PC-3 (cell line): ENCODE measurements at regions not wholly inside any gene's neighbourhood (a gene's known extent, or its start where the extent isn't known, plus 50 kb on each side); places are given as distances from the start of the nearest gene placed in this dataset.

Source experiments
- ATAC-seq: fragments of 200-7000 bp; cut with Tn5 transposase; 2 replicates; pipeline ENCODE4 v1.9.1; 2020; ENCODE audit warnings: mild to moderate bottlenecking, moderate library complexity
- BruUV-seq: library from RNA; stranded (reverse); fragments of 400-500 nt; replicated peaks from 2 replicates; lab custom pipeline; 2021; lab: Mats Ljungman, UMichigan
- CTCF ChIA-PET: fragments of 300-600 bp; sonication (Branson Sonifier 250); formaldehyde crosslinking; loops from one replicate; lab custom pipeline; 2022; ENCODE audit warnings: antibody characterized with exemption; lab: Charles Lee
- POLR2A ChIA-PET: fragments of 300-600 bp; sonication (Branson Sonifier 250); formaldehyde crosslinking; loops from one replicate; lab custom pipeline; 2022; ENCODE audit warnings: antibody characterized with exemption; ENCODE audit not compliant: unreplicated experiment; lab: Charles Lee
- DNase-seq: peaks from one replicate; pipeline ENCODE4 v3.0.0-alpha.2; 2015
- H2AFZ ChIP-seq: fragments of 300-600 bp; sonication (generic); 2 replicates; pipeline ENCODE4 v1.6.0; 2016; ENCODE audit warnings: antibody characterized with exemption, low read length
- H3F3A ChIP-seq: fragments of 300-600 bp; sonication (generic); one replicate; pipeline ENCODE4 v1.6.0; 2017; ENCODE audit warnings: antibody characterized with exemption, low read length, control low read depth, mild to moderate bottlenecking; ENCODE audit not compliant: unreplicated experiment
- H3K27ac ChIP-seq: fragments of 300-600 bp; sonication (generic); 2 replicates; pipeline ENCODE4 v1.5.1; 2016; ENCODE audit warnings: mild to moderate bottlenecking, low read length
- H3K27me3 ChIP-seq: fragments of 300-600 bp; sonication (generic); 2 replicates; pipeline ENCODE4 v1.6.1; 2016; ENCODE audit warnings: low read length, mixed read lengths
- H3K36me3 ChIP-seq: fragments of 300-600 bp; sonication (generic); 2 replicates; pipeline ENCODE4 v1.6.1; 2016; ENCODE audit warnings: low read depth, mixed run types, low read length, mixed read lengths
- H3K4me1 ChIP-seq: fragments of 300-600 bp; sonication (generic); 2 replicates; pipeline ENCODE4 v1.5.1; 2016; ENCODE audit warnings: low read length; ENCODE audit not compliant: insufficient read depth
- H3K4me2 ChIP-seq: fragments of 300-600 bp; sonication (generic); 2 replicates; pipeline ENCODE4 v1.6.0; 2016; ENCODE audit warnings: low read length
- H3K4me3 ChIP-seq: fragments of 300-600 bp; sonication (generic); 2 replicates; pipeline ENCODE4 v1.5.1; 2016; ENCODE audit warnings: mild to moderate bottlenecking, low read length, mixed read lengths
- H3K79me2 ChIP-seq: fragments of 300-600 bp; sonication (generic); 2 replicates; pipeline ENCODE4 v1.6.1; 2017; ENCODE audit warnings: low read length, mixed read lengths
- H3K9ac ChIP-seq: fragments of 300-600 bp; sonication (generic); 2 replicates; pipeline ENCODE4 v1.6.0; 2016; ENCODE audit warnings: mild to moderate bottlenecking, low read length
- H3K9me2 ChIP-seq: fragments of 300-600 bp; sonication (generic); replicated peaks from 2 replicates; pipeline ENCODE4 v1.6.1; 2016; ENCODE audit warnings: mixed run types, low read length, mixed read lengths
- H3K9me3 ChIP-seq: fragments of 300-600 bp; sonication (generic); 2 replicates; pipeline ENCODE4 v1.6.1; 2016; ENCODE audit warnings: low read length, mixed read lengths
- H4K20me1 ChIP-seq: fragments of 300-600 bp; sonication (generic); 2 replicates; pipeline ENCODE4 v1.6.1; 2016; ENCODE audit warnings: low read length, mixed read lengths
- EZH2 ChIP-seq: fragments of 300-600 bp; sonication (generic); IDR thresholded peaks from one replicate; pipeline ENCODE4 v1.6.1; 2017; ENCODE audit warnings: antibody characterized with exemption, mild to moderate bottlenecking, low read length; ENCODE audit not compliant: unreplicated experiment
- EZH2phosphoT487 ChIP-seq: fragments of 300-600 bp; sonication (generic); IDR thresholded peaks from 2 replicates; pipeline ENCODE4 v1.6.1; 2018; ENCODE audit warnings: mild to moderate bottlenecking, antibody characterized with exemption, low read length, borderline replicate concordance
- intact Hi-C: fragments of 100-400 bp; cut with micrococcal nuclease; formaldehyde crosslinking; loops from 2 replicates; pipeline ENCODE4 v1.9.0; 2023
- TF ChIP-seq, protein P1 (sequence below): fragments of 300-600 bp; sonication (generic); conservative IDR thresholded peaks from 2 replicates; pipeline ENCODE4 v1.5.1; 2017; ENCODE audit warnings: antibody characterized with exemption, low read depth, mild to moderate bottlenecking, low read length

DNA sequence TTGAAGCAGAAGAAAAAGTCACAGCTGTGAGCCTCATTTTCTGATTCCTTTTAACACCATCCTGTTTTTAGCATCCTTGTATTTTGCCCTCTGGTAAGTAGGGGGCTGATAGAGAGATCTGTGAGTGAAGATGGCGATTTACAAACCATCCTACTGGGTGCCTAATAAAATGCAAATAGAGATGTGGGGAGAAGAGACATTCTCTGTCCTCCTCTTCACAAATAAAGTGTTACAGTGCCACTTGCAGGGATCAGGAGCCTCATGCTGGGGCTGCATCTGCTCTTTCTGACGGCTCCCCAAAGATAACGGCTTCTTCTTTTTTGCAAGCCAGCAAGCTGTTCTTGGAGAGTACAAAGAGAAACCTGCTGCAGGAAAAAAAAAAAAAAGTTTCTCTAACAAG is 418.6 kb downstream of the TOX3 start:
- H3K79me2 ChIP-seq, result no peaks in the 10 kb centered on the region
- H2AFZ ChIP-seq, result no peak overlapping the region
- H3K9me3 ChIP-seq, result no peaks in the 10 kb centered on the region
- TF ChIP-seq EZH2, result no peak
- no peak overlapping the region for H3K9ac ChIP-seq
- no peak for ATAC-seq
- no TSS peak for BruUV-seq
- DNase-seq, result no peak
- H3K4me3 ChIP-seq, result no peak overlapping the region
- no peaks in the 10 kb centered on the region for H3K9me2 ChIP-seq
- H3K27ac ChIP-seq, result no peak overlapping the region
- no peaks in the 10 kb centered on the region for H3K27me3 ChIP-seq
- H4K20me1 ChIP-seq, result no peaks in the 10 kb centered on the region
- H3K4me2 ChIP-seq, result no peak overlapping the region
- ChIA-PET POLR2A (no interaction called here), CTCF (no interaction called here)
- intact Hi-C loops, result no loop called here
- no peaks in the 10 kb centered on the region for H3K4me1 ChIP-seq
- H3F3A ChIP-seq, result no peaks in the 10 kb centered on the region
- no peaks in the 10 kb centered on the region for H3K36me3 ChIP-seq

GRCh38 chr16:52123842-52124241 is 423.1 kb downstream of the TOX3 start:
- Histone ChIP-seq H3K9ac (no peak overlapping the region), H3K9me2 (no peaks in the 10 kb centered on the region), H3K4me1 (no peaks in the 10 kb centered on the region), H3K9me3 (no peaks in the 10 kb centered on the region), H3K4me3 (no peak overlapping the region), H3F3A (no peaks in the 10 kb centered on the region), H3K36me3 (no peaks in the 10 kb centered on the region), H4K20me1 (no peaks in the 10 kb centered on the region), H3K27ac (no peak overlapping the region), H3K4me2 (no peak overlapping the region), H2AFZ (no peak overlapping the region), H3K79me2 (no peaks in the 10 kb centered on the region), H3K27me3 (no peaks in the 10 kb centered on the region)
- no TSS peak for BruUV-seq
- ChIA-PET CTCF (no interaction called here), POLR2A (no interaction called here)
- no peak for TF ChIP-seq EZH2phosphoT487
- TF ChIP-seq, protein P1, sequence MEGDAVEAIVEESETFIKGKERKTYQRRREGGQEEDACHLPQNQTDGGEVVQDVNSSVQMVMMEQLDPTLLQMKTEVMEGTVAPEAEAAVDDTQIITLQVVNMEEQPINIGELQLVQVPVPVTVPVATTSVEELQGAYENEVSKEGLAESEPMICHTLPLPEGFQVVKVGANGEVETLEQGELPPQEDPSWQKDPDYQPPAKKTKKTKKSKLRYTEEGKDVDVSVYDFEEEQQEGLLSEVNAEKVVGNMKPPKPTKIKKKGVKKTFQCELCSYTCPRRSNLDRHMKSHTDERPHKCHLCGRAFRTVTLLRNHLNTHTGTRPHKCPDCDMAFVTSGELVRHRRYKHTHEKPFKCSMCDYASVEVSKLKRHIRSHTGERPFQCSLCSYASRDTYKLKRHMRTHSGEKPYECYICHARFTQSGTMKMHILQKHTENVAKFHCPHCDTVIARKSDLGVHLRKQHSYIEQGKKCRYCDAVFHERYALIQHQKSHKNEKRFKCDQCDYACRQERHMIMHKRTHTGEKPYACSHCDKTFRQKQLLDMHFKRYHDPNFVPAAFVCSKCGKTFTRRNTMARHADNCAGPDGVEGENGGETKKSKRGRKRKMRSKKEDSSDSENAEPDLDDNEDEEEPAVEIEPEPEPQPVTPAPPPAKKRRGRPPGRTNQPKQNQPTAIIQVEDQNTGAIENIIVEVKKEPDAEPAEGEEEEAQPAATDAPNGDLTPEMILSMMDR, result no peak
- no peak for TF ChIP-seq EZH2
- intact Hi-C loops, result no loop called here
- ATAC-seq, result no peak
- DNase-seq, result no peak

- Histone ChIP-seq H3K36me3 (no peaks in the 10 kb centered on the region), H3K9me2 (no peaks in the 10 kb centered on the region), H2AFZ (no peak overlapping the region), H3K4me3 (no peak overlapping the region), H3K9me3 (no peaks in the 10 kb centered on the region), H3K4me1 (no peaks in the 10 kb centered on the region), H3K27me3 (no peaks in the 10 kb centered on the region), H3K4me2 (no peak overlapping the region), H4K20me1 (no peaks in the 10 kb centered on the region), H3F3A (no peaks in the 10 kb centered on the region), H3K9ac (no peak overlapping the region), H3K79me2 (no peaks in the 10 kb centered on the region), H3K27ac (no peak overlapping the region)
- no peak for TF ChIP-seq EZH2
- TF ChIP-seq, protein P1, result no peak
- TF ChIP-seq EZH2phosphoT487, result no peak
- ChIA-PET CTCF (no interaction called here), POLR2A (no interaction called here)
- intact Hi-C loops, result no loop called here
- no TSS peak for BruUV-seq
- DNase-seq, result no peak
- ATAC-seq, result no peak
Measured at GRCh38 chr16:52123061-52123839, 423.7 kb downstream of the TOX3 start.
